ENCODE measurements at regions not wholly inside any gene's neighbourhood (a gene's known extent, or its start where the extent isn't known, plus 50 kb on each side); places are given as distances from the start of the nearest gene placed in this dataset.

DNA sequence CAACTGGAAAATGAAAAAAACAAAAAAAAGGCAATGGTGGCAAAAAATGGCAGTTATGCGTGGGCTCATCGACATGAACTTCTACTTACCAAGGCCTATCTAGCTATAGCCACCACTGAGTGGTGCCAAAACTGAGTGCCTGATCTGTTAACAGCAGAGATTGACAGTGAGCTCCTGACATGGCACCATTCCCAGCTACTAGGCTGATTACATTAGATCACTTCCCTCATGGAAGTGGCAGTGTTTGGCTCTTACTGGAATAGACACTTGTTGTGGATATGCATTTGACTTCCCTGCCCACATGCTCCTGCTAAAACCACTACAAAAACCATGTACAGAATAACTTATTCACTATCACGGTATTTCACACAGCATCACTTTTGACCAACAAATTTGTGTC lies 216.1 kb upstream of the SGK1 start:
- H3K36me3 ChIP-seq (ENCODE audit: low read depth) = no peaks in the 10 kb centered on the region
- H3K4me2 ChIP-seq (ENCODE audit: unreplicated experiment) = no peak overlapping the region
- peaks cover 24% of the 10 kb centered on the region for H3K4me1 ChIP-seq (ENCODE audit: insufficient read depth)
- H2AFZ ChIP-seq = no peak overlapping the region
- H3K27ac ChIP-seq = peak overlapping the region; percentile 56
- H4K20me1 ChIP-seq (ENCODE audit: insufficient read depth) = no peaks in the 10 kb centered on the region
- peaks cover 17% of the 10 kb centered on the region for H3F3A ChIP-seq (ENCODE audit: insufficient read depth)
- H3K9ac ChIP-seq = no peak overlapping the region
- TF ChIP-seq EZH2phosphoT487 (IDR thresholded peaks at IDR 0.05; ENCODE audit: insufficient read depth, low read depth) (no peak), EZH2 (IDR thresholded peaks at IDR 0.05; ENCODE audit: insufficient read depth, poor library complexity, severe bottlenecking) (no peak)
- no peaks in the 10 kb centered on the region for H3K27me3 ChIP-seq (replicated peaks; ENCODE audit: insufficient read depth)
- H3K9me3 ChIP-seq (ENCODE audit: low read depth) = no peaks in the 10 kb centered on the region
- no peaks in the 10 kb centered on the region for H3K9me2 ChIP-seq (ENCODE audit: insufficient read depth)
- 96 to 97% methylated on average over 3 of the region's 3 CpGs for WGBS, 2 experiments (ENCODE audit: low coverage in 1 of 2, low lambda C conversion rate in 2 of 2, missing lambda C conversion rate in 2 of 2)
- no peak overlapping the region for H3K4me3 ChIP-seq
- no peak for DNase-seq
- in situ Hi-C loops (cut with MboI) = no loop called here
- H3K79me2 ChIP-seq (ENCODE audit: insufficient read depth) = no peaks in the 10 kb centered on the region

DNA sequence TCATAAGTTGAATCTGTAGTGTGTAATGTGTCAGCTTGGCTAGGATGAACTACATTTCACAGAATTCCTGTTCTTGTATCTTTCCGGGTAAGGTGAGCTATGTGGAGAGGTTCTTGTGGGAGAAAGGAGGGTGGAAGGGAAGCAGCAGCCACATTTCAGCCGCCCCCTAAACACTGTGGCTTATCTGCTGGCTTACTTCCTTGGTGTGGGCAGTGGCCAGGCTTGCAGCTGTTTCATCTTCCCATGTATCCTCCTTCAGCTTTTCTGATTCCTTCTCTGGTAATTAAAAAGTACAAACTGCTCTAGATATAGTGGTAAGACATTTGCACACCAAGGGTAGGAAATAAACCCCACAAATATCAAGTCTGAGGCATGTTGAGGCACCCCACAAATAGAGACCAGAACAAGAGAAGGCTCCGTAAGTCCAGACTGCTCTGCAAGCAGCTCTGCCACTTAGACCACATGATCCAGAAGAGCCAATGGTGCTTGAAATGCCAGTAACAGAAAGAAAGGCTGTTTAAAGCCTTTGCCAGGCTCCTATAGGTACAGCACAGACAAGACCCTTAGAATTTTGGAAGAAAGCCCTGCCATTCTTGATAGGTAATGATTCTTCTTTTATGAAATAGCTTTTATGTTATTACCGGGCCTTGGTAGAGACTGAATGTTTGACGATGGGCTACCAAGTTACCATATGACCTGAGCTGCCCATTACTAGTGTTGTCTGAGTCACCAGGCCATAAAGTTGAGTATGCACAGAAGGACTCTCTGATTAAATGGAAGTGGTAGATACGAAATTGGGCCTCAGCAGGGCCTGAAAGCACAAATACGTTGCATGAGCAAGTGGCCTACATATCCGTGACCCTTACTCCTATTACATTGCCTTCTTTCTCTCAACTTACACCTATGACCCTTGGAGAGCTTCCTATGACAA lies 215.0 kb upstream of the SGK1 start:
- H3K4me1 ChIP-seq (ENCODE audit: insufficient read depth) = peaks cover 24% of the 10 kb centered on the region
- no peak overlapping the region for H3K4me3 ChIP-seq
- no peaks in the 10 kb centered on the region for H4K20me1 ChIP-seq (ENCODE audit: insufficient read depth)
- DNase-seq = no peak
- peaks cover 17% of the 10 kb centered on the region for H3F3A ChIP-seq (ENCODE audit: insufficient read depth)
- H3K79me2 ChIP-seq (ENCODE audit: insufficient read depth) = no peaks in the 10 kb centered on the region
- H3K27me3 ChIP-seq (replicated peaks; ENCODE audit: insufficient read depth) = no peaks in the 10 kb centered on the region
- in situ Hi-C loops (cut with MboI) = no loop called here
- H3K4me2 ChIP-seq (ENCODE audit: unreplicated experiment) = no peak overlapping the region
- WGBS, 2 experiments (ENCODE audit: low coverage in 1 of 2, low lambda C conversion rate in 2 of 2, missing lambda C conversion rate in 2 of 2) = 94 to 95% methylated on average over 8 of the region's 8 CpGs
- no peak overlapping the region for H3K9ac ChIP-seq
- H3K27ac ChIP-seq = no peak overlapping the region
- no peak overlapping the region; the same call in 1 of the 2 replicates for H2AFZ ChIP-seq
- TF ChIP-seq EZH2phosphoT487 (IDR thresholded peaks at IDR 0.05; ENCODE audit: insufficient read depth, low read depth) (no peak), EZH2 (IDR thresholded peaks at IDR 0.05; ENCODE audit: insufficient read depth, poor library complexity, severe bottlenecking) (no peak)
- no peaks in the 10 kb centered on the region for H3K36me3 ChIP-seq (ENCODE audit: low read depth)
- no peaks in the 10 kb centered on the region for H3K9me3 ChIP-seq (ENCODE audit: low read depth)
- no peaks in the 10 kb centered on the region for H3K9me2 ChIP-seq (ENCODE audit: insufficient read depth)

DNA sequence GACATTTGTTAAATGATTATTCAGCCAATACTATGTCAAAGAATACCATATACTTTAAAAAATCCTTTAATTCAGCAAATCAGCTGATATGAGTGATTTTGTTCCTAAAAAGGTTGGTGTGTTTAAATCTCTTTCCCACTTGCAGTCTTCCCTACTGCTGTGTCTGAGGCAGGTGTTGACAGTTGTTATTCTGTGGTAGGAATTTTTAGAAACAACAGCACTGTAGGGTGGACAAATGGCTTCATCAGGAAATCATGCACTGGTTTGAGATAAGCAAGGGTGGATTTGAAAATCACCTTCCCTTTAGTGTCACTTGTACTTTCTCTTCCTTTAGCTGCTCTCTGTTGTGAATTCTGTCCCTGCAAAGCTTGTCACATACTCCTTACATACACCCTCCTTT lies 213.7 kb upstream of the SGK1 start:
- no peak overlapping the region for H3K27ac ChIP-seq
- no peak overlapping the region for H3K4me2 ChIP-seq (ENCODE audit: unreplicated experiment)
- H3K4me1 ChIP-seq (ENCODE audit: insufficient read depth) = peaks cover 15% of the 10 kb centered on the region
- H3K9me3 ChIP-seq (ENCODE audit: low read depth) = no peaks in the 10 kb centered on the region
- in situ Hi-C loops (cut with MboI) = no loop called here
- no peak overlapping the region for H3K9ac ChIP-seq
- H3K36me3 ChIP-seq (ENCODE audit: low read depth) = no peaks in the 10 kb centered on the region
- TF ChIP-seq EZH2 (IDR thresholded peaks at IDR 0.05; ENCODE audit: insufficient read depth, poor library complexity, severe bottlenecking) = no peak
- no peak for TF ChIP-seq EZH2phosphoT487 (IDR thresholded peaks at IDR 0.05; ENCODE audit: insufficient read depth, low read depth)
- H3K9me2 ChIP-seq (ENCODE audit: insufficient read depth) = no peaks in the 10 kb centered on the region
- H2AFZ ChIP-seq = no peak overlapping the region
- no peaks in the 10 kb centered on the region for H3K79me2 ChIP-seq (ENCODE audit: insufficient read depth)
- no peaks in the 10 kb centered on the region for H4K20me1 ChIP-seq (ENCODE audit: insufficient read depth)
- H3F3A ChIP-seq (ENCODE audit: insufficient read depth) = peaks cover 13% of the 10 kb centered on the region
- no peak overlapping the region for H3K4me3 ChIP-seq
- no peaks in the 10 kb centered on the region for H3K27me3 ChIP-seq (replicated peaks; ENCODE audit: insufficient read depth)
- DNase-seq = no peak

DNA sequence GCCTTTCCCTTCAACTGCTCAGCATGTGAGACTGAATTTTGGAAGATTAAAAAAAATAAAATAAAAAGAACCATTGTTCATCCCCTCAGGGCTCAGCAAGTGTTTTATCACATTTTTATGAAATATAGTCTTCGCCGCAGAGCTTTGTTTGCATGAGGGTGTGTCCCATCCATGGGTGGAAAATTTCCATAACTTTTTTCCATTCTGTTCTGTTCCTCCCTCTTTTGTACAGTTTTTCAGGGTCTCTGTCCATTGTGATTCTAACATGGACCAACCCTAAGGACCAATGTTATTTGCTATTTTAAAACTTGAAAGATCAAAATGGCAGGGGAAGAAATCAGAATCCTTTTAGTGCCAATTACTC lies 213.3 kb upstream of the SGK1 start:
- Histone ChIP-seq H3K9ac (no peak overlapping the region), H4K20me1 (ENCODE audit: insufficient read depth) (no peaks in the 10 kb centered on the region), H3K4me3 (no peak overlapping the region), H2AFZ (no peak overlapping the region), H3K9me2 (ENCODE audit: insufficient read depth) (no peaks in the 10 kb centered on the region), H3K79me2 (ENCODE audit: insufficient read depth) (no peaks in the 10 kb centered on the region), H3K36me3 (ENCODE audit: low read depth) (no peaks in the 10 kb centered on the region), H3K27me3 (replicated peaks; ENCODE audit: insufficient read depth) (no peaks in the 10 kb centered on the region), H3K27ac (no peak overlapping the region), H3K4me2 (ENCODE audit: unreplicated experiment) (no peak overlapping the region), H3F3A (ENCODE audit: insufficient read depth) (peaks cover 13% of the 10 kb centered on the region), H3K9me3 (ENCODE audit: low read depth) (no peaks in the 10 kb centered on the region), H3K4me1 (ENCODE audit: insufficient read depth) (peaks cover 12% of the 10 kb centered on the region; the same call in 1 of the 2 replicates)
- 99 to 100% methylated on average over 2 of the region's 2 CpGs for WGBS, 2 experiments (ENCODE audit: low coverage in 1 of 2, low lambda C conversion rate in 2 of 2, missing lambda C conversion rate in 2 of 2)
- no peak for DNase-seq
- TF ChIP-seq EZH2 (IDR thresholded peaks at IDR 0.05; ENCODE audit: insufficient read depth, poor library complexity, severe bottlenecking) (no peak), EZH2phosphoT487 (IDR thresholded peaks at IDR 0.05; ENCODE audit: insufficient read depth, low read depth) (no peak)
- in situ Hi-C loops (cut with MboI) = no loop called here
